Astrocyte of the cerebellum (primary cell): ENCODE measurements at regions not wholly inside any gene's neighbourhood (a gene's known extent, or its start where the extent isn't known, plus 50 kb on each side); places are given as distances from the start of the nearest gene placed in this dataset.

ENCODE experiments used
- DNase-seq: peaks from one replicate; pipeline ENCODE4 v3.0.0-alpha.2; 2011; ENCODE audit warnings: low read depth
- H3K4me3 ChIP-seq: 2 replicates; pipeline ENCODE4 v1.5.1; 2011; ENCODE audit warnings: mild to moderate bottlenecking, low read depth, low read length, moderate library complexity
- in situ Hi-C: cut with HindIII; loops from 2 replicates; pipeline ENCODE4 v1.10.0; 2017; ENCODE audit warnings: low sequenced_read_pairs
- TF ChIP-seq, protein P1 (sequence below): IDR thresholded peaks from 2 replicates; pipeline ENCODE4 v1.5.1; 2012; ENCODE audit warnings: low read length, low read depth, moderate library complexity, mild to moderate bottlenecking; ENCODE audit errors: missing control alignments

DNA sequence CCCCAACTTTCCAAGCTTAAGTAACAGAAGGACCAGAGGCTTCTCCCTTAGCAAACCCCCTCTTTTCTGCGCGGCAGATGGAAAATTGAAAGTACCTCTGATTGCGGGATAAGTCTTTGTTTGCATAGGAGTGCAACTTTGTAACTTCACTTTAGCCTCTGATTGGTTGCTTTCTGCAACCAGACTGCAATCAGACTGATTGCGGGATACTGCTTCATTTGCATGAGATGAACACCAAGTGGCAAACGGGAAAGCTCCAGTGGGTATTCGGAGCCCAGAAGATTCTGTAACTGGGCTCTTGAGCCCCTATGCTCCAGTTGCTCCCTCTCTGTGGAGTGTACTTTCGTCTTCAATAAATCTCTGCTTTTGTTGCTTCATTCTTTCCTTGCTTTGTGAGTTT, 260.6 kb downstream of the BAMBI start:
- no peak for DNase-seq
- TF ChIP-seq, protein P1, sequence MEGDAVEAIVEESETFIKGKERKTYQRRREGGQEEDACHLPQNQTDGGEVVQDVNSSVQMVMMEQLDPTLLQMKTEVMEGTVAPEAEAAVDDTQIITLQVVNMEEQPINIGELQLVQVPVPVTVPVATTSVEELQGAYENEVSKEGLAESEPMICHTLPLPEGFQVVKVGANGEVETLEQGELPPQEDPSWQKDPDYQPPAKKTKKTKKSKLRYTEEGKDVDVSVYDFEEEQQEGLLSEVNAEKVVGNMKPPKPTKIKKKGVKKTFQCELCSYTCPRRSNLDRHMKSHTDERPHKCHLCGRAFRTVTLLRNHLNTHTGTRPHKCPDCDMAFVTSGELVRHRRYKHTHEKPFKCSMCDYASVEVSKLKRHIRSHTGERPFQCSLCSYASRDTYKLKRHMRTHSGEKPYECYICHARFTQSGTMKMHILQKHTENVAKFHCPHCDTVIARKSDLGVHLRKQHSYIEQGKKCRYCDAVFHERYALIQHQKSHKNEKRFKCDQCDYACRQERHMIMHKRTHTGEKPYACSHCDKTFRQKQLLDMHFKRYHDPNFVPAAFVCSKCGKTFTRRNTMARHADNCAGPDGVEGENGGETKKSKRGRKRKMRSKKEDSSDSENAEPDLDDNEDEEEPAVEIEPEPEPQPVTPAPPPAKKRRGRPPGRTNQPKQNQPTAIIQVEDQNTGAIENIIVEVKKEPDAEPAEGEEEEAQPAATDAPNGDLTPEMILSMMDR: no peak
- H3K4me3 ChIP-seq: no peak overlapping the region
- in situ Hi-C loops: no loop called here

DNA sequence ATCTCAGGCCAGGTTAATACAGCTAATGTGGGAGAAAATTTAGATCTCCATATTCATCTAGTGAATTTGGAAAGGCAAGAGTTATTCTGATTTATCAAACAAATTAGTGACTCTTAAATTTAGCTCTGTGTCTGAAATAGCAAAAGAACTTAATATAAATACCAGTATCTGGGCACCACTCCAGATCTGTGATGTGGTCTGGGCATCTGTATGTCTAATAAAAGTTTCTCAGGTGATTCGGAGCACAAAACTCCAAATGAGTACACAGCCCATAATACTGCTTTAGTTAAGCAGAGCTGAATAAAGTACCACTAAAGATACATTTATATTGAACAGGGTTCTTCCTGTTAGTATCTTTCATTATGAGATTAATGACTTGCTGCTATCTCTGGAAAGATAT, 261.4 kb downstream of the BAMBI start:
- in situ Hi-C loops: no loop called here
- no peak overlapping the region for H3K4me3 ChIP-seq
- TF ChIP-seq, protein P1: no peak
- DNase-seq: peak; percentile 48

DNA sequence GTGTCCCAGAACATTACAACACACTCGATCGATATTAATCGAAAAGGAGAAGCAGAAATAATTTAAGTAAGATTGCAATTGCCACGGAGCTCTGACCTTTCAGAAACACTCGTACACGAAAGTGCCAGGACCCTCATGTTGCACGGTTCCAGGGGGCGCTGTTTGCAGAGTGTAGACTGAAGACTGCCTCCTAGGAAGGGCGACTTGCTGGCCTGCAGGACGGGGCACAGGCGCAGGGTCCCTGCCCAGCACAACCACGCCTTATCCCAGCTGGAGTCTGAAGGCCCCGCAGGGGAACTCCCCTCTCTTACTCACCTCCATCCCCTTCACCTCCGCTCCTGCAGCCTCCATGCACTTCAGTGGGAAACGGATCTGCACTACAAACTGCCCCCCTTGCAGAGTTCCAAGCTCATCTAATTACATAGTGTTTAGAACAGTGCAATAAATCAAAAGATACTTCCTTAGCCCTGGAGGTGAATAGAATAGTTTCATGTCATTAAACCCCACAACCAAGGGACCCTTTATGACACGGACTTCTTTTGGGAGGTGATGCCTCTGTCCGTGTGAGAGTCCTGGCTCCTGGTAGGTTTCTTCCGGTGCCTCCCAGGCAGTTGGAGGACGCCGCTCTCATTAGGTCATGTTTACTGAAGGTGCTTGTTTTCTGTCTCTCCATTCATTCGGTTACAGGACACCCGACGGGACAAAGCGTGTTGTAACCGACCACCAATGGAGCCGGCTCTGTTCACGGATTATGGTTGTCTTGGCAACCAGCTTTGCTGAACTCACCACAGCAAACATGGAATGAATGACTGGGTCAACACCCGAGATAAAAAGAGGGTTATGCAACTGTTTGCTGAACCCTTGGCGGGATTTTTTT, 262.2 kb downstream of the BAMBI start:
- DNase-seq: peak; percentile 63
- no peak overlapping the region for H3K4me3 ChIP-seq

DNA sequence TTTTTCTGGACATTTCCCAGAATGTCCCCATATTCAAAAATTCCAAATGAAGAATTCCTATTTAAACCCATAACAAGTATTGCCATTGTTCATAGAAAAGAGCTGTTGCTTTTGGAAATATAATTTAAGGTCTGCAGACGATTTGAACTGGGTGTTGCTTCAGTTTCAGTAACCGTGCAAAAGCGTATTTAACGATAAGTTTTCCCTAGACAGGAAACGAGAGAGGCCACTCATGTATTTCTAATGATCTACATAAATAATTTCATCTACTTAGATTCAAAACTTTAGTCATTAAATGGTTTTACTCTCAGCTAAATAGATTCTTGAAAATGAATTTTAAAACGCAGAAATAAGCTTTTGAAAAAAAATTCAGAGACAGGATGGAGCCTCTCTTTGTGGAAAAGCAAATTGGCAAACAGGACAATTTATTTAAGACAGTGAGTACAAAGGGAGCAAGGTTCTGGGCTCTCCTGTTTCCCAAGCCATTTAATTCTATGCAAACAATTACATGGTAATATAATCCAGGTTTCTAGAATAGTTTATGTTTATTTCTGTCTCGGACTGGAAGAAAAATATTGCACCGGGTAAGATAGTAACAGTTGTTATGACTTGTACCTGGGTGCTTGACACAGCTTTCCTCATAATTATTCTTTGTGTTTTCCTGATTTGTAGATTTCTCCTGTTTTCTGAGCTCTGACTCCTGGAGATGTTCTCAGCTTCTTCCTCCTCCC, 263.0 kb downstream of the BAMBI start:
- H3K4me3 ChIP-seq: no peak overlapping the region
- in situ Hi-C loops: no loop called here
- TF ChIP-seq, protein P1: no peak
- no peak for DNase-seq

More for the DNA sequence above, 262.2 kb downstream of the BAMBI start:
- TF ChIP-seq, protein P1: peak; percentile 45
- in situ Hi-C loops: no loop called here

DNA sequence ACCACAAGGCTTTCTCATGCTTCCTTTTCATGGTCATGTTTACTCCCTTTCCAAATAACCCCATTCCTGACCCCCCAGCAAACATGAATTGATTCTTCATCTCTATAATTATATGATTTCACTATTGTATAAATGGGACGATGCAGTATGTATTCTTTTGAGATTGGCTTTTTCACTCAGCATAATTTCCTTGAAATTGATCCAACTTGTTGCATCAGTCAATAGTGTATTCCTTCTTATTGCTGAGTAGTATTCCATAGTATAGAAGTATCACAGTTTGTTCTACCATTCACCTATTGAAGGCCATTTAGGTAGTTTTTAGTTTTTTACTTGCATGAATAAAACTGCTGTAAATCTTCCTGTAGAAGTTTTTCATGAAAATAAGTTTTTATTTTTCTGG, 264.7 kb downstream of the BAMBI start:
- in situ Hi-C loops: no loop called here
- no peak for DNase-seq
- TF ChIP-seq, protein P1: no peak
- no peak overlapping the region for H3K4me3 ChIP-seq

DNA sequence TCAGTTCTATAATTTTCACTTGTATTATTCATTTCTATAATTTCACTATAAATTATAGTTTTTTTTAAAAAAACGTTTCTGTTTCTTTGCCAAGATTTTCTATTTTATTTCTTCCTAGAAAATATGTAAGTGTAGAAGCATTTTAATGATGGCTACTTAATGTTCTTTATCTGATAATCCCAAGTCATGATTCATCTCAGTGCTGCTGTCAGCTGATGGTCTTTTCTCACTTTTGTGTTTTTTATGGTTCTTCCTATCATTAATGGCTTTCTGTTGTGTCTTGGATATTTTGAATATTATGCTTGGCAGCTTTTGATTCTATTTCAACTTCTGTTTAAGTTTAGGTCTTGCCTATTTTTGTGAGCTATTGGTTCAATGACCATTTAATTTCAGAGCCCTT, 268.6 kb downstream of the BAMBI start:
- no peak overlapping the region for H3K4me3 ChIP-seq
- DNase-seq: no peak
- in situ Hi-C loops: no loop called here
- TF ChIP-seq, protein P1: no peak
